HS-27A (cell line): ENCODE measurements at regions not wholly inside any gene's neighbourhood (a gene's known extent, or its start where the extent isn't known, plus 50 kb on each side); places are given as distances from the start of the nearest gene placed in this dataset.

Experiments used
- DNase-seq: peaks from one replicate; pipeline ENCODE4 v3.0.0-alpha.2; 2012; ENCODE audit warnings: low read depth, missing footprints

DNA sequence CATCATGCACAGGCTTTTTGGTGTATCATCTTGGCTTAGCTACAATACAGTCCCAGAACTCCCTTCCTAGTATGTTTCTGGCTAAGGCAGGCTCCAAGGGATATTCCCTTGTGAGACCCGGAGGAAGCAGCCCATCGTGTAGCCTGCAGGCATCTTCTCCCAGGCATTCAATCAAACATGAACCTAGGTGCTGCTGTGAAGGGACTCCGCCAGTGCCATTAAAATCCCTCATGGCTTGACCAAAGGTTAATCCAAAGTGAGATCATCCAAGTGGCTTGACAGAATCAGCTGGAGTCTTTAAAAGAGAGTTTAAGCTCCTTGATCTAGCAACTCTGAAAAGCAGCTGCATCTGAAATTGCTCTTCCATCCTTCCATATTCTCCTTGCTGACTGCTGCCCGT, 333.9 kb downstream of the DIRAS2 start:
- no peak for DNase-seq

GRCh38 chr9:90309809-90310520, 332.7 kb downstream of the DIRAS2 start:
- no peak for DNase-seq

- DNase-seq: no peak
Observed at GRCh38 chr9:90310521-90310876, 332.1 kb downstream of the DIRAS2 start.

DNA sequence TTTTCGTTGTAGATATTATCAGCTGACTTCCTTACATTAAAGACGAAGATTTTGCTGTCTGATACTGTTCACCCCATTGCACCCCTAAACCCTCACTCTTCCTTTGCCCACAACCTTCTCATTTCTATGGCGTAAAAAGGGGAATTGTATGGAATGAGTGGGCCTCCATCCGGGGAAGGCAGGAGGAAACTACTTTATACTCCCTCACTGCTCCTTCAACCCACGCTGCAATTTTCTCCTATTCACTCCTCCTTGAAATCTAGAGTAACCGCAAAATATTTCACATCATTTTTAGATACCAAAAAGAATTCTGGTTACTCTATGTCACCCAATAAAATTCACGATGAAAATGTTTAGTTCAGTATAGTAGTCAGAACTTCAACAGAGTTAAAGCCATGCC, 330.8 kb downstream of the DIRAS2 start:
- no peak for DNase-seq

GRCh38 chr9:90322296-90322695, 320.3 kb downstream of the DIRAS2 start:
- no peak for DNase-seq

DNA sequence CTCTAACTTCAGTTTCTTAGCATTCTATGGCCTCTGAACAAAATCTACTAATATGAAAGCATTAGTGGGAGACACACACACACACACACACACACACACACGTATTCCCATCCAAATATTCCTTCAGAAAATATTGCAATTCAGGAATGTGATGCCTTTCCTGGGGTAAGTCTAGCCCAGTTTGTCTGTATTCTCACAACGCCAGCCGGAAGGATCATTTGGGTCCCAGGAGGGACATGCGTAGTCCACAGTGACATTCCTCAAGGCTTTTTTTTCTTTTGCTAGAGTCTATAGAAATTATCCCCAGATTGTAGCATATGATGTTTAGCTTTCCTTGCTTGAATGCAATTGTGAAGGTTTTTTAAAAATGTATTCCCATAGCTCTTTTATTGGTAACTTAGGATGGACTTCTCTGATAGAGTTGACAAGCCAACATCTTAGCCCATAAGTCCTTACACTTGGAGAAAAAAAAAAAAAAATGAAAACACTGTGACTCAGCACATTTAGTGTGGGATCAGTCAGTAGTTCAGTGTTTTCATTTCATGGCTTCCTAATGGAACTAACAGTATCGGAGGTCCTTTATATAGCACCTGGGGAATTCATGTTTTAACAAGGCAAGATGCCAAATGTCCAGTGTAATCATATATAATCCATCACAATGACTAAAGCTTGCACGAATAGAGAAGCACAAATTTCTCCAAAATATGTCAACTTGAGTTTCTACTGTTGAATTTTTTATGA, 316.5 kb downstream of the DIRAS2 start:
- no peak for DNase-seq

DNA sequence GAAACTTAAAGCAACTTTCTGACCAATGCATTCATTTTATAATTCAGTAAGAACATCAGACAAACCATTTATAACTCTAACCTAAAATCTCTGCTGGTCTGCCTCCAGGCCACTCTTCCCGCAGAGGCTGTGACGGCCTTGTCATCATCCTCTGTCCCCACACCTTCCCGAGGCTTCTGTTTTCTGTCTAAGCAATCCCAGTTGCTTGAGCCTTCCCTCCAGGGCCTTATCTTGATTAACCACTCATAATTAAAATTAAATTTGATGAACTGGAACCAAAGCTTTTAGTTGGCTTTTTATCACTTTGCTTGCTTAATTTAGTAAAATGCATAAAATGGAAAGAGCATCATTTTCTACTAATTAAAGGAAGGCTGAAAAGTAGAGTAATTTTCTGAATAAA, 312.4 kb downstream of the DIRAS2 start:
- DNase-seq: no peak

DNA sequence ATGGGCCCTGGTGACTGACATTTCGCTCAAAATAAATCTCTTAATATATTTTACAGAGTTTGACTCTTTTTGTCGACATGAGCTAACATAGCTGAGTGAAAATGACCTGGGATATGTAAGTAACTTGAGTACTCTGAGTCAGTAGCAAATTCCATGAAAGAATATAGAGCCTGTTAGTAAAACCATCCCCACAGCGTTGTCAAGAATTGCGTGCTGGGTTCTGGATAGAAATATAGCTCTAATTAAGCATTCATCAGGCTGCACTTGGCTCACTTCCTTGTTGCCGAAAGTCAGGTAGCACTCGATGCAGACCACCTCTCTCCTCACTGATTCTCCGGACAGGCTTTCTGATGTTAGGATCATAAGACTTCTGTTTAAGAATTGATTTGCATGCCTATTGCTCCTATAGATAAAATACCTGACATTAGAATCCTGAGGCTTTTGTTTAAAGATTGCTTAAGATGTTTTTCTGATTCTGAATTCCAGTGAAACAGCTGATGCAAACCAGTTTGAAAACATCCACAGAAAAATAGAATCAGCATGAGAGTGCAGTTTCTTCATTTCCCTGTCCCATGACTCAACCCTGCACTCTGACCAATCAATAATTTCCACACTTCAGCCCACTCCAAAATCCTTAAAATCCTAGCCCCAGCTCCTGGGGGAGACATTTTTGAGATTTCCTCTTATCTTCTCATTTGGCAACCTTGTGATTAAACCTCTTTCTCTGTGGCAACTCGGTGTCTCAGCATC, 310.6 kb downstream of the DIRAS2 start:
- no peak for DNase-seq

DNA sequence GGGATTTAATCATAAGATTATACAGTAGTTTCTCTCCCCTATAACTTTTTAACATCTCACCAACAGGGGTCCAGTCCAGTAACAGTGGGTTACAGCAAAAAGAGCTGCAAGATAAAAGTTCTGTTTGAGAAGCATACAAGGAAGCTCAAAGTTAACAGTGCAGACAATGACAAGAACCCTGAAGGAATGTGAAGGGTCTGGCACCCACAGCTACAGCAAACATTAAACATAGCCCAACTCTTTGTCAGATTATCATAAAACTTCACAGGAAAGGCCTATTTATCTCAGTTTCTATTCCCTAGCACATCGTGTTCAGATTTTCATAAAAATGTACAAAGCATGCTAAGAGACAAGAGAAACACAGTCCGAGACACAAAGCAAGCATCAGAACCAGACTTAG, 309.4 kb downstream of the DIRAS2 start:
- no peak for DNase-seq

GRCh38 chr9:90340421-90340820, 302.2 kb downstream of the DIRAS2 start:
- no peak for DNase-seq

GRCh38 chr9:90342607-90343006, 300.0 kb downstream of the DIRAS2 start:
- DNase-seq: no peak

DNA sequence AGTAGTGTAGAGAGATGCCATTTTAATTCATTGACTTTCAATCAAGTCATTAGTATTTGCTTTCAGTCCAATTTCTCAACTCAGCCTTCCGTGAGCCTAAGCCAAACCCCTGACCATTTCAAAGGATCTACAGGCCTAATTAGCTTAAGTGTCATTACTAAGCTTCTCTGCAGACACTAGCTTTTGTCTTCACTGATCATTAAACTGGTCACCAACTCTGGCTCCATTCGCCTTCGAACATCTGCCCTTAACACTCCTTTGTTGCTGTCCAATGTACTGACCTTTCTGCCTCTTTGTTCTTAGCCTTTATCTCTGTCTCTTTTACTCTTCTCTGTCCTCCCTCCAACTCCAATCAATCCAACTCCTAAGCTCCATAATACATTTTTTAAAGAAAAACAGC, 299.3 kb downstream of the DIRAS2 start:
- DNase-seq: no peak

GRCh38 chr9:90343991-90344390, 298.6 kb downstream of the DIRAS2 start:
- no peak for DNase-seq

GRCh38 chr9:90365666-90366065, 277.0 kb downstream of the DIRAS2 start:
- no peak for DNase-seq

GRCh38 chr9:90368241-90368640, 274.4 kb downstream of the DIRAS2 start:
- DNase-seq: no peak

DNA sequence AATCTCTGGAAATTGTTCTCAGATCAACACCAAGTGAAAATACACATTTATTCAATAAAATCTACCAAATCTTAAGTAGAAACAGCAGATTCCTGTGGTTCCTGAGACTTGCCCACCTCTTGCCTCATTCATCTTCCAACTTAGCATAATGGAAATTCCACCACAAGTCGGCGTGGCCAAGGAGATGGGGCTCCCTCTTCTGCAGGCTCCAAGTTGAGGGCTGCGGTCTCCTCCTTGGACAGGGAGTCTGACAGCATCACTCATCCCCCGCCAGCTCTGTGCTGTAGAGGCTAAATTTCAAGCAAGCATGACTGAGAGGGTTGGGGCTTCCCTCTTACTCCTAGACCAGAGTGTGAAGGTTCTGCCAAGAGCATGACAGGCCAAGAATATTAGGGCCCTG, 273.7 kb downstream of the DIRAS2 start:
- DNase-seq: no peak

GRCh38 chr9:90379771-90380170, 262.9 kb downstream of the DIRAS2 start:
- DNase-seq: no peak

GRCh38 chr9:90385146-90385545, 257.5 kb downstream of the DIRAS2 start:
- no peak for DNase-seq

DNA sequence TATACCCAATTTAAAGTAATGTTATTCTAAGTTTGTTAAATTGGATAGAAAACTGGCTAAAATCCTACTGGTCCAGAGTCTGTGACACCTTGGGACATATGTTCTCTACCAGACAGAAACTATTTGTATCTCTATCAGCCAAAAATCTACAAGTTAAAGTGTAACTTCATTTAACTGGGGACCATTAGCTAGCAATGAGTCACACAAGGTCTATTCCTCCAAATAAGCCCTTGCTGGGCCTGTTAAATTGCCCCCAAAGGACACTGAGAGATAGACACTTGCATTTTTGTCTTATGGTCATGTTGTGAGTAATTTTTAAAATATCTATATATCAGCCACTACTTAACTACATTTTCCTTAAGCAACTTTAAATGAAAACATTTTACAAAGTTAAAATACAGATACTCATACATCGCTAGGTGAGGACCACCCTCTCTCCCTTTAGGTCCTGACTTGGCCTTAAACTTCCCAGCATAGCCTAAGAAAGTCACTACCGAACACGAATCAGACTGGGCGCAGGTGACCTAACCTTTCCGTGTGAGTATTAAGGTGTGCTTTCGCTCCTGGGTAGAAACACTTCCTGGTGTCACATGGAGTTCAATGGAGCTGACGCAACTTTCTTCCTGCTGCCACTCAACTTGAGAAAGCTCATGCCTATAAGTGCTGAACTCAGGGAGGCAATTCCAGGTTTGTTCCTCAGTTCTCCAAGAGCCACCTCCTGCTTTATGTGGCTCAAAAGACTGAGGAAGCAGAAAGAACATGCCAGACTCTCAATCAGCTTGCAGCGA, 249.1 kb downstream of the DIRAS2 start:
- no peak for DNase-seq

- DNase-seq: no peak
Observed at GRCh38 chr9:90394871-90395270, 247.8 kb downstream of the DIRAS2 start.

DNA sequence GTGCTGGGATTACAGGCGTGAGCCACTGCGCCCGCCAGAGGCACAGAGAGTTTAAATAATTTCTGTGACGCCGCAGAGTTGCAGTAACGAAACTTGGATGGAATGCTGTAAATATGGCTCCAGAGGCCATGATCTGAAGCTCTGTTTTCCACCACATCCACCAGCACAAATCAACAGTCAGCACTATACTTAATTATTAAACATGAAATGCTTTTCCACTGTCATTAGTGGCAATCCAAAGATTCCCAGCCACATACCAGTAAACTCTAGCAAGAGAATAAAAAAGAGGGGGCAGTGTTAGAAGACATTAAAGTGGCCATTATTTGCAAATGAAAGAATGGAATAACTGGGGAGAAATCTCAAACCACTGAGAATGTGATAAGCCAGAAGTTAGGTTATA, 242.5 kb downstream of the DIRAS2 start:
- no peak for DNase-seq

DNA sequence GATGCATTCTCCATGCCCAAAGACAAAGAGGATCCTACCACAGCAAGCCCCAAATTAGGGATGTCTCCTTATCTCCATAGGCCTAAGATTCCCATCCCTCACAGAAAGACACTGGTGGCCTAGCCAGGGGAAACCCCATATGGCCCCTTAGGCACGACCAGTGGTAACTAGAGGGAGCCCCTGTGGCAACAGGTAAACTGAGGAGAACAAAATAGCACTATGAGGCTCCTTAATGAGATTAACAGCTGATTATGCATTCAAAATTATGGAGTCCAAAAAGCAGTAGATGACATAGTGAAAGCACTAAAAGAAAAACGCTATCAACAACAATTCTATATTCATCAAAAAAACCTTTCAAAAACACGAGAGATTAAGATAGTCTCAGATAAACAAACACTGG, 234.0 kb downstream of the DIRAS2 start:
- DNase-seq: no peak
